LNCaP clone FGC (cell line): ENCODE measurements at regions not wholly inside any gene's neighbourhood (a gene's known extent, or its start where the extent isn't known, plus 50 kb on each side); places are given as distances from the start of the nearest gene placed in this dataset.

Experiments
- DNase-seq: peaks from one replicate; pipeline ENCODE4 v3.0.0-alpha.2; 2011; ENCODE audit warnings: low read depth
- H3K4me3 ChIP-seq: 2 replicates; pipeline ENCODE4 v1.5.1; 2011; ENCODE audit warnings: mild to moderate bottlenecking, low read depth, low read length, control low read depth
- TF ChIP-seq, protein P1 (sequence below): IDR thresholded peaks from 2 replicates; pipeline ENCODE4 v1.5.1; 2012; ENCODE audit warnings: mild to moderate bottlenecking; ENCODE audit not compliant: control insufficient read depth, insufficient read depth; ENCODE audit errors: extremely low read depth

GRCh38 chr3:139794469-139795265 lies 116.9 kb upstream of the NMNAT3 start:
- TF ChIP-seq, protein P1, sequence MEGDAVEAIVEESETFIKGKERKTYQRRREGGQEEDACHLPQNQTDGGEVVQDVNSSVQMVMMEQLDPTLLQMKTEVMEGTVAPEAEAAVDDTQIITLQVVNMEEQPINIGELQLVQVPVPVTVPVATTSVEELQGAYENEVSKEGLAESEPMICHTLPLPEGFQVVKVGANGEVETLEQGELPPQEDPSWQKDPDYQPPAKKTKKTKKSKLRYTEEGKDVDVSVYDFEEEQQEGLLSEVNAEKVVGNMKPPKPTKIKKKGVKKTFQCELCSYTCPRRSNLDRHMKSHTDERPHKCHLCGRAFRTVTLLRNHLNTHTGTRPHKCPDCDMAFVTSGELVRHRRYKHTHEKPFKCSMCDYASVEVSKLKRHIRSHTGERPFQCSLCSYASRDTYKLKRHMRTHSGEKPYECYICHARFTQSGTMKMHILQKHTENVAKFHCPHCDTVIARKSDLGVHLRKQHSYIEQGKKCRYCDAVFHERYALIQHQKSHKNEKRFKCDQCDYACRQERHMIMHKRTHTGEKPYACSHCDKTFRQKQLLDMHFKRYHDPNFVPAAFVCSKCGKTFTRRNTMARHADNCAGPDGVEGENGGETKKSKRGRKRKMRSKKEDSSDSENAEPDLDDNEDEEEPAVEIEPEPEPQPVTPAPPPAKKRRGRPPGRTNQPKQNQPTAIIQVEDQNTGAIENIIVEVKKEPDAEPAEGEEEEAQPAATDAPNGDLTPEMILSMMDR = no peak
- no peak for DNase-seq
- no peak overlapping the region for H3K4me3 ChIP-seq

DNA sequence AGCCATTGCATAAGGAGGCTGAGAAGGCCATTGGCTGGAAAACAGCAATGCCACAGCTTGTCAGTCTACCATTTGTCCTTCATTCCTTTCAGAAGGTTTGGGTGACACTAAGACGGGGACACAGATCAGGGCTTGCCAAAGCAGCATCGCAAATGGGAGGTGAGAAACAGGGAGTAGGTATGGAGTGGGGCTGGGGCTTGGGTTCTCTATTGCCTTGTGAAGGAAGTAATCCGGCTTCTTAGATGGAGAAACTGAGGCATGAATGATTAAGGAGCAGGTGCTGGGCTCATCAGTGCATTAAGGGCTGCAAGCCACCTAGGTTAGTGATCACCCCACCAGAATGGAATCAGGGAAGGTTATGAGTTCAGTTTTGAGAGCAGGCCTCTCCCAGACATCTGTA lies 115.6 kb upstream of the NMNAT3 start:
- no peak overlapping the region for H3K4me3 ChIP-seq
- TF ChIP-seq, protein P1 = no peak
- DNase-seq = no peak

GRCh38 chr3:139780593-139780992 lies 102.8 kb upstream of the NMNAT3 start:
- DNase-seq = no peak
- TF ChIP-seq, protein P1 = no peak
- no peak overlapping the region for H3K4me3 ChIP-seq

DNA sequence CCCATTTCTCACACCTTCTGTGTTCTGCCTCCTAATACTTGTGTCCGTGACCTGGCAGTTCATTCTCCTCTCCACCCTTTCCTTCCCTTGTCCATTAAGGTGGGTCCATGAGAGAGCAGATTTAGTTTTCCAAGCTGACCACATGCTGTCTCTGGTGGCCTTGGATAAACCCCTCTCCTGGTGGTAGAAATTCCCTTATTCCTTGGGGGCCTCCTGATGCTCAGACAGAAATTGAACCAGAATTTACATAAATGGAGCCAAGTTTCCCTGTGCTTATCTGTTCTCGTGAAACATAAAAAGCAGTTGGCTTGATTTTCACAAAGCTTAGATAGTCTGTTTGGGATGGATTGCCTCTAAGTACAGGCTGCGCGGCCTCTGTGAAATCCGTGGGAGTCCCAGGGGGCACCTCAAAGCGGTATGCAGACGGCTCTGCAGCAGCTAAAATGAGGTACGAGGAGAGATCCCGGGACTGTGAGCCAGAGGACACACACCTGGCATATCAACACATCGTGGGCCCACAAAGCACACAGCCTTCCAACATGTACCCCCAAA lies 101.0 kb upstream of the NMNAT3 start:
- no peak overlapping the region for H3K4me3 ChIP-seq
- TF ChIP-seq, protein P1 = no peak
- no peak for DNase-seq

- TF ChIP-seq, protein P1 = no peak
- DNase-seq = no peak
- H3K4me3 ChIP-seq = no peak overlapping the region
Measured at GRCh38 chr3:139774560-139775302, 97.0 kb upstream of the NMNAT3 start.

DNA sequence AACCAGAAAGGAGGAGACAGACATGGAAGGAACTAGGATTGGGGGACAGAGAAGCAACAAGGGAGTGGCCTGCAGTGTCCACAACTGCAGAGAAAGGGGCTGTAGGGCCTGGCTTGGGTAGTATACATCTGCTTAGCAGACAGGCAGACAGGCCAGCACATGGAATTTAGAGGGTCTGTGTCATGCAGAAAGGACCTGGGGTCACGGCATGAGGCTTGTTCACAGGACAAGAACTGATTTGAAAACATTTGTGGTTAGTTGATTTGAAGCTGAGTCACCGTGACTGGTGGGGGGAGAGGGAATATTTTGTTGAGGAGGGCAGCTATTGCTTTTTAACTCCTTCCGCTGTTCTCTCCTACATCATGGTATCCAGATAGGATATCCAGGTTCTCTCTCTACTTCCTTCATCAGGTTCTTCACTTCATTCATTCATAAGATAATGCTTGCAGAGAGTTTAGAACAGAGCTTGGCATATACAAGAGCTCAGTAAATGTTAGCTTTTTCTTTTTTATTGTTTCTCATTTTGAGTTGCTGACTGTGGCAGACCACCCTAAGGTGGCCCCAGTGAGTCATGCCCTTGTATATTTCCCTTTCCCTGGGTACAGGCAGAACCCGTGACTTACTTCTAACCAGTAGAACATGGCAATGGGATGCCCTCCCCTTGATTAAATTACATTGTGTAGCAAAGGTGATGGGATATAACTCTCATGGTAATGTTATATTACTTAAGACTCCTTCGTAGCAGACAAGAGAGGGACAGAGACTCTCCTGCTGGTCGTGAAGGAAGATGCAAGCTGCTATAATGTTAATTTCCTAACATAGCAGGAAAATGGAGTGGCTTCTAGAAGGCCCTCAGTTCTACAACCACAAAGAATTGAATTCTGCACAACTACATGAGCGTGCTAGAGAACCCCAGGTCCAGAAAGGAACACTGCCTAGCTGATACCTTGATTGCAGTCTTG lies 95.0 kb upstream of the NMNAT3 start:
- DNase-seq = no peak
- TF ChIP-seq, protein P1 = no peak

More for the DNA sequence above, 95.0 kb upstream of the NMNAT3 start:
- no peak overlapping the region for H3K4me3 ChIP-seq
